Osteoblast (primary cell): ENCODE measurements at regions not wholly inside any gene's neighbourhood (a gene's known extent, or its start where the extent isn't known, plus 50 kb on each side); places are given as distances from the start of the nearest gene placed in this dataset.

Source experiments
- DNase-seq: peaks from one replicate; pipeline ENCODE4 v3.0.0; 2011; ENCODE audit warnings: low spot score, mixed read lengths; ENCODE audit not compliant: insufficient read length; ENCODE audit errors: missing footprints
- H2AFZ ChIP-seq: 2 replicates; pipeline ENCODE4 v1.6.0; 2011; ENCODE audit warnings: mild to moderate bottlenecking, low read length
- H3K27ac ChIP-seq: 2 replicates; pipeline ENCODE4 v1.5.1; 2011; ENCODE audit warnings: mild to moderate bottlenecking, low read depth, low read length, moderate library complexity
- H3K27me3 ChIP-seq: 2 replicates; pipeline ENCODE4 v1.6.0; 2012; ENCODE audit warnings: mild to moderate bottlenecking, control low read depth, inconsistent platforms, low read length, moderate library complexity; ENCODE audit not compliant: insufficient read depth
- H3K36me3 ChIP-seq: 2 replicates; pipeline ENCODE4 v1.5.1; 2011; ENCODE audit warnings: mild to moderate bottlenecking, low read length, control low read depth, moderate library complexity; ENCODE audit not compliant: insufficient read depth
- H3K4me1 ChIP-seq: 2 replicates; pipeline ENCODE4 v1.5.1; 2011; ENCODE audit warnings: mild to moderate bottlenecking, low read length, control low read depth, moderate library complexity; ENCODE audit not compliant: insufficient read depth
- H3K4me2 ChIP-seq: 2 replicates; pipeline ENCODE4 v1.6.0; 2011; ENCODE audit warnings: mild to moderate bottlenecking, low read length; ENCODE audit not compliant: insufficient read depth
- H3K4me3 ChIP-seq: fragments of 200-600 bp; sonication (generic); 3 replicates; pipeline ENCODE4 v1.5.1; 2012; ENCODE audit warnings: mild to moderate bottlenecking, low read length, inconsistent platforms; ENCODE audit not compliant: insufficient read depth
- H3K79me2 ChIP-seq: 2 replicates; pipeline ENCODE4 v1.6.0; 2012; ENCODE audit warnings: mild to moderate bottlenecking, low read length, control low read depth, inconsistent platforms; ENCODE audit not compliant: insufficient read depth
- H3K9me3 ChIP-seq: 2 replicates; pipeline ENCODE4 v1.5.1; 2011; ENCODE audit warnings: low read depth, low read length, control low read depth
- H4K20me1 ChIP-seq: 2 replicates; pipeline ENCODE4 v1.6.0; 2012; ENCODE audit warnings: mild to moderate bottlenecking, low read length, control low read depth; ENCODE audit not compliant: insufficient read depth
- TF ChIP-seq, protein P1 (sequence below): IDR thresholded peaks from 2 replicates; pipeline ENCODE4 v1.5.1; 2011; ENCODE audit warnings: mild to moderate bottlenecking, low read depth, low read length, moderate library complexity; ENCODE audit errors: extremely low read depth

DNA sequence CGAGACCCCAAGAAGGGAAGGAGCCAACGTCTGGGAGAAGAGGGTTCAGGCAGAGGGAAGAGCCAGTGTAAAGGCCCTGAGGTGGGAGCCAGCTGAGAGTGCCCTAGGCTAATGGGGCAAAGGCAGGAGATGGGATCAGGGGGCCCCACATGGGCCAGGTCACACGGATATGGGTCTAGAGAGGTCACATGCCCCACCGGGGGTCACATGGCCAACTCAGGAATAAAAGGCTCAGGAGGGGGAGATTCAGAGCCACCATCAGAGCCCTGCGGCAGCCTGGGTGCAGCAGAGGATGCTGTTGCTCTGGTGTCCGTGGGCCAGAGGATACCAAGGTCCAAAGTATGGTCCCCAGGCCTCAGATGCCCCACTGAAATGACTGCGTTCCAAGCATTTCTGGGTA, 55.3 kb upstream of the SLC6A6 start:
- Histone ChIP-seq H3K4me3 (no peak overlapping the region), H3K79me2 (no peaks in the 10 kb centered on the region), H3K4me1 (no peaks in the 10 kb centered on the region), H3K4me2 (no peak overlapping the region), H4K20me1 (no peaks in the 10 kb centered on the region), H3K36me3 (no peaks in the 10 kb centered on the region), H3K27me3 (peaks cover 14% of the 10 kb centered on the region), H2AFZ (no peak overlapping the region), H3K9me3 (no peaks in the 10 kb centered on the region), H3K27ac (no peak overlapping the region)
- peak; percentile 52 for DNase-seq
- TF ChIP-seq, protein P1, sequence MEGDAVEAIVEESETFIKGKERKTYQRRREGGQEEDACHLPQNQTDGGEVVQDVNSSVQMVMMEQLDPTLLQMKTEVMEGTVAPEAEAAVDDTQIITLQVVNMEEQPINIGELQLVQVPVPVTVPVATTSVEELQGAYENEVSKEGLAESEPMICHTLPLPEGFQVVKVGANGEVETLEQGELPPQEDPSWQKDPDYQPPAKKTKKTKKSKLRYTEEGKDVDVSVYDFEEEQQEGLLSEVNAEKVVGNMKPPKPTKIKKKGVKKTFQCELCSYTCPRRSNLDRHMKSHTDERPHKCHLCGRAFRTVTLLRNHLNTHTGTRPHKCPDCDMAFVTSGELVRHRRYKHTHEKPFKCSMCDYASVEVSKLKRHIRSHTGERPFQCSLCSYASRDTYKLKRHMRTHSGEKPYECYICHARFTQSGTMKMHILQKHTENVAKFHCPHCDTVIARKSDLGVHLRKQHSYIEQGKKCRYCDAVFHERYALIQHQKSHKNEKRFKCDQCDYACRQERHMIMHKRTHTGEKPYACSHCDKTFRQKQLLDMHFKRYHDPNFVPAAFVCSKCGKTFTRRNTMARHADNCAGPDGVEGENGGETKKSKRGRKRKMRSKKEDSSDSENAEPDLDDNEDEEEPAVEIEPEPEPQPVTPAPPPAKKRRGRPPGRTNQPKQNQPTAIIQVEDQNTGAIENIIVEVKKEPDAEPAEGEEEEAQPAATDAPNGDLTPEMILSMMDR = no peak

DNA sequence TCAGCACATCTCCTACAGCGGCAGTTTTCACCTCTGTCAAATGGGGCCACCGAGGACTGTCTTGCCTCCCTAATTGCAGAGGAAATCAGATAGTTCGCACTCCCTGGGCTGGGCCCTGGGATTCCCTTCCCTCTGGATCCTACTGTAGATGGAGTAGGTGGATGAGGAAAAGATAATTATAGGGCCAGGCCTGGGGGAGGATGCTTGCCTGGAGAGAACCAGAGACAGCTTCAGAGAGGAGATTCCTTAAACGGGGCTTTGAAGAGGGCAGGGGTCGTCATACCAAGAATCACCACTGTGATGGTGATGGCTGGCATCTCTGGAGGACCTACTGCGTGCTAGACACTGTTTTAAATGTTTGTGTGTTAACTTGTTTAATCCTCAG, 50.8 kb upstream of the SLC6A6 start:
- H3K36me3 ChIP-seq = no peaks in the 10 kb centered on the region
- H3K9me3 ChIP-seq = no peaks in the 10 kb centered on the region
- no peak overlapping the region for H3K4me2 ChIP-seq
- TF ChIP-seq, protein P1 = no peak
- peak; percentile 56 for DNase-seq
- no peaks in the 10 kb centered on the region for H4K20me1 ChIP-seq
- H2AFZ ChIP-seq = no peak overlapping the region
- H3K4me1 ChIP-seq = no peaks in the 10 kb centered on the region
- H3K27ac ChIP-seq = no peak overlapping the region
- H3K4me3 ChIP-seq = no peak overlapping the region
- H3K79me2 ChIP-seq = no peaks in the 10 kb centered on the region
- H3K27me3 ChIP-seq = peaks cover 14% of the 10 kb centered on the region

DNA sequence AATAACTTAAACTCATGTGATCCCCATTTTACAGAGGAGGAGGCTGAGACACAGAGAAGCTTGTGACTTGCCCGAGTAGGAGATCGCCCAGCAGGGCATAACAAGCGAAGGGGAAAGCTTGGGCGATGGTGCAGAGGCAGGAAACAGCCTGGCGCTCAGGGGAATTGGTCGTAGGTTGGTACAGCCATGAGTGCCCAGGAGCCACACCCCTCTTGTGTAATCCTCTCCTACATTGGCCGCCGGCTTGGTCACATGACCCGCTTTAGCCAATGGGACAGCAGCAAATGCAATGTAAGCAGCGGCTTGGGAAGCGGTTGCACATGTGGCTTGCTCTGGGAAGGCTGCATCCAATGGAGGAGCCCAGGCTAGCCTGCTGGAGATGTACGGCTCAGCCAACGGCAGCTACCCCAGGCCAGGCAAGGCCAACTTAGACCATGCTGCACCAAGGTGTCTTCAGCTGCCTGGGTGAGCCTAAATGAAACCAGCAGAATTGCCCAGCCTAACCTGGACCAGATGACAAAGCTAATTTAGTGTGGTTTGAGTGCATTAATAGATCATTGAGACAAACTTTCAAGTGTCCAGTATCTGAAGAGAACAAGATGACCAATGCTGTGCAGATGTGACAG, 50.3 kb upstream of the SLC6A6 start:
- H3K27me3 ChIP-seq = peaks cover 15% of the 10 kb centered on the region
- H3K36me3 ChIP-seq = no peaks in the 10 kb centered on the region
- no peaks in the 10 kb centered on the region for H3K79me2 ChIP-seq
- no peak overlapping the region for H3K4me2 ChIP-seq
- H2AFZ ChIP-seq = no peak overlapping the region
- H3K27ac ChIP-seq = no peak overlapping the region
- no peak overlapping the region for H3K4me3 ChIP-seq
- no peaks in the 10 kb centered on the region for H3K9me3 ChIP-seq
- no peaks in the 10 kb centered on the region for H3K4me1 ChIP-seq
- TF ChIP-seq, protein P1 = no peak
- H4K20me1 ChIP-seq = no peaks in the 10 kb centered on the region
- DNase-seq = no peak
